Fibroblast of lung (primary cell): ENCODE measurements at regions not wholly inside any gene's neighbourhood (a gene's known extent, or its start where the extent isn't known, plus 50 kb on each side); places are given as distances from the start of the nearest gene placed in this dataset.

Experiments
- DNase-seq, 2 donors: peaks; one replicate each; pipeline versions ENCODE4 v3.0.0 to v3.0.0-alpha.2; 2010; ENCODE audit warnings: low read depth in 2 of 2
- H2AFZ ChIP-seq: 2 replicates; pipeline ENCODE4 v1.5.1; 2012; ENCODE audit warnings: low read length, control low read depth, inconsistent platforms
- H3K27ac ChIP-seq: 2 replicates; pipeline ENCODE4 v1.5.1; 2011; ENCODE audit warnings: low read length, control low read depth; ENCODE audit not compliant: insufficient read depth
- H3K27me3 ChIP-seq: 2 replicates; pipeline ENCODE4 v1.5.1; 2011; ENCODE audit warnings: mild to moderate bottlenecking, low read length; ENCODE audit not compliant: control insufficient read depth, insufficient read depth
- H3K36me3 ChIP-seq: 2 replicates; pipeline ENCODE4 v1.5.1; 2011; ENCODE audit warnings: low read length; ENCODE audit not compliant: control insufficient read depth, insufficient read depth
- H3K4me1 ChIP-seq: 2 replicates; pipeline ENCODE4 v1.5.1; 2011; ENCODE audit warnings: low read length; ENCODE audit not compliant: control insufficient read depth, insufficient read depth; ENCODE audit errors: extremely low read depth
- H3K4me2 ChIP-seq: 2 replicates; pipeline ENCODE4 v1.5.1; 2011; ENCODE audit warnings: low read length, control low read depth; ENCODE audit not compliant: insufficient read depth; ENCODE audit errors: extremely low read depth
- H3K4me3 ChIP-seq, 4 experiments: fragments of 200-600 bp in 1 of 4; sonication (generic) in 1 of 4; replicated peaks in 1 of 4; 2 replicates each; pipeline ENCODE4 v1.5.1; 2011 to 2016; ENCODE audit warnings: low read length in 4 of 4, low read depth in 3 of 4, mild to moderate bottlenecking in 3 of 4, control low read depth in 2 of 4, inconsistent platforms in 1 of 4, mixed read lengths in 1 of 4; ENCODE audit not compliant: insufficient read depth in 1 of 4; ENCODE audit errors: control extremely low read depth in 1 of 4
- H3K79me2 ChIP-seq: 2 replicates; pipeline ENCODE4 v1.5.1; 2012; ENCODE audit warnings: mild to moderate bottlenecking, low read length, inconsistent platforms; ENCODE audit not compliant: control insufficient read depth, insufficient read depth
- H3K9ac ChIP-seq: 2 replicates; pipeline ENCODE4 v1.5.1; 2011; ENCODE audit warnings: mild to moderate bottlenecking, low read length, control low read depth; ENCODE audit not compliant: insufficient read depth
- H3K9me3 ChIP-seq: 2 replicates; pipeline ENCODE4 v1.5.1; 2012; ENCODE audit warnings: low read depth, low read length; ENCODE audit not compliant: control insufficient read depth, insufficient read depth
- H4K20me1 ChIP-seq: 2 replicates; pipeline ENCODE4 v1.5.1; 2011; ENCODE audit warnings: low read length; ENCODE audit not compliant: control insufficient read depth, insufficient read depth; ENCODE audit errors: extremely low read depth
- CTCF ChIP-seq, 2 donors: IDR thresholded peaks in 1 of 2; conservative IDR thresholded peaks in 1 of 2; 1 replicate in 1 of 2; 2 replicates in 1 of 2; pipeline ENCODE4 v1.5.1; 2011 to 2012; ENCODE audit warnings: low read length in 2 of 2, control low read depth in 1 of 2, inconsistent platforms in 1 of 2, low read depth in 1 of 2, mild to moderate bottlenecking in 1 of 2
- EZH2 ChIP-seq: IDR thresholded peaks from 2 replicates; pipeline ENCODE4 v1.5.1; 2012; ENCODE audit warnings: low read length, control low read depth, mild to moderate bottlenecking; ENCODE audit errors: missing control alignments

GRCh38 chr14:83777516-83777915, 1752.4 kb upstream of the FLRT2 start:
- Histone ChIP-seq H3K9ac (no peak overlapping the region), H3K27ac (no peak overlapping the region), H3K4me2 (no peak overlapping the region), H3K9me3 (no peaks in the 10 kb centered on the region), H3K27me3 (no peaks in the 10 kb centered on the region), H4K20me1 (no peaks in the 10 kb centered on the region), H3K4me1 (no peaks in the 10 kb centered on the region), H3K36me3 (no peaks in the 10 kb centered on the region), H3K4me3 (no peak overlapping the region), H2AFZ (no peak overlapping the region), H3K79me2 (no peaks in the 10 kb centered on the region)
- no peak for TF ChIP-seq EZH2
- TF ChIP-seq CTCF (conservative IDR thresholded peaks at IDR 0.05 in 1 of 2, IDR thresholded peaks at IDR 0.05 in 1 of 2; ENCODE audit: low read depth in 1 of 2, low read length in 2 of 2): no peak
- DNase-seq: peak in 1 of 2 donors; percentile 0

GRCh38 chr14:83779266-83779665, 1750.7 kb upstream of the FLRT2 start:
- TF ChIP-seq CTCF (conservative IDR thresholded peaks at IDR 0.05 in 1 of 2, IDR thresholded peaks at IDR 0.05 in 1 of 2; ENCODE audit: low read depth in 1 of 2, low read length in 2 of 2): no peak
- TF ChIP-seq EZH2: no peak
- no peak overlapping the region for H3K9ac ChIP-seq
- H3K9me3 ChIP-seq: no peaks in the 10 kb centered on the region
- no peak overlapping the region for H2AFZ ChIP-seq
- H3K27me3 ChIP-seq: no peaks in the 10 kb centered on the region
- DNase-seq: peak; percentile 34 to 44
- H3K4me1 ChIP-seq: no peaks in the 10 kb centered on the region
- H3K36me3 ChIP-seq: no peaks in the 10 kb centered on the region
- no peak overlapping the region for H3K4me3 ChIP-seq
- H4K20me1 ChIP-seq: no peaks in the 10 kb centered on the region
- no peak overlapping the region for H3K27ac ChIP-seq
- peak overlapping the region; percentile 44 for H3K4me2 ChIP-seq
- no peaks in the 10 kb centered on the region for H3K79me2 ChIP-seq

- no peak overlapping the region for H3K4me2 ChIP-seq
- H4K20me1 ChIP-seq: no peaks in the 10 kb centered on the region
- no peaks in the 10 kb centered on the region for H3K27me3 ChIP-seq
- H2AFZ ChIP-seq: no peak overlapping the region
- H3K36me3 ChIP-seq: no peaks in the 10 kb centered on the region
- H3K79me2 ChIP-seq: no peaks in the 10 kb centered on the region
- TF ChIP-seq EZH2 (no peak), CTCF (conservative IDR thresholded peaks at IDR 0.05 in 1 of 2, IDR thresholded peaks at IDR 0.05 in 1 of 2; ENCODE audit: low read depth in 1 of 2, low read length in 2 of 2) (no peak)
- DNase-seq: no peak
- no peaks in the 10 kb centered on the region for H3K4me1 ChIP-seq
- no peak overlapping the region for H3K4me3 ChIP-seq
- H3K9me3 ChIP-seq: no peaks in the 10 kb centered on the region
- H3K27ac ChIP-seq: no peak overlapping the region
- no peak overlapping the region for H3K9ac ChIP-seq
Observed at GRCh38 chr14:83780321-83780720, 1749.6 kb upstream of the FLRT2 start.
